Activated T-cell treated with anti-CD3 and anti-CD28 coated beads, Interleukin-2, amount 50 U/mL, for 4 hours (primary cell): ENCODE measurements at regions not wholly inside any gene's neighbourhood (a gene's known extent, or its start where the extent isn't known, plus 50 kb on each side); places are given as distances from the start of the nearest gene placed in this dataset.
"Not testable (repeated sequence)": the region's sequence is repeated elsewhere in the genome, so short reads cannot be mapped to it uniquely, and the experiment has no call there.

ENCODE experiments used
- ATAC-seq, 2 donors: fragments of 200-7000 bp; cut with Tn5 transposase; one replicate each; pipeline ENCODE4 v1.10.0; 2021
- DNase-seq: peaks from one replicate; pipeline ENCODE4 v3.0.0-alpha.2; 2020
- H3K27me3 Mint-ChIP-seq: one replicate; pipeline ENCODE4 v1.8.0; 2021; ENCODE audit warnings: low read depth, mixed read lengths
- H3K36me3 Mint-ChIP-seq: one replicate; pipeline ENCODE4 v1.8.0; 2022; ENCODE audit warnings: mixed read lengths; ENCODE audit not compliant: insufficient read depth
- H3K4me1 Mint-ChIP-seq: one replicate; pipeline ENCODE4 v1.8.0; 2021; ENCODE audit warnings: low read depth, mixed read lengths
- H3K4me3 Mint-ChIP-seq: one replicate; pipeline ENCODE4 v1.8.0; 2021; ENCODE audit warnings: mild to moderate bottlenecking, moderate library complexity, mixed read lengths
- H3K9me3 Mint-ChIP-seq: one replicate; pipeline ENCODE4 v1.8.0; 2021; ENCODE audit warnings: mixed read lengths

DNA sequence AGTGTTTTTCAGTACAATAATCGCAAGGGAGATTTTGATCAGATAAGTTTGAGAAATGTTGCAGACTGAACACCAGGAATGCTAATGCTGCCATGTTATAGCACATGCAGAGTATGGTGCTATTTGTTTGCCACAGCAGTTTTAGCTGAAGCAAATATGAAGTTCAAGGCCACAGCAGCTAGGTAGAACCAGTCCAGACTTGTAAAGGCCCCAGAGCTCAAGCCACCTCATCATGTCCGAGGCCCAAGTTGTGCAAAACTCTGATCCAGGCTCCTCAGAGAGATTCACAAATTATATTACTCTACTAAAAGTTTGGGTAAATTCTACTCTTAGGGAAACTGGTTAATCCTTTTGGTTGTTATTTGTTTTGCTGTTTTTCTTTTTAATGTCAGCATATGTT, 2702.6 kb downstream of the PCDH9 start:
- no peak for ATAC-seq
- Mint-ChIP-seq H3K4me1 (no peaks in the 10 kb centered on the region), H3K9me3 (peaks cover 3% of the 10 kb centered on the region), H3K27me3 (no peaks in the 10 kb centered on the region), H3K36me3 (no peaks in the 10 kb centered on the region), H3K4me3 (no peak overlapping the region)
- DNase-seq: no peak

DNA sequence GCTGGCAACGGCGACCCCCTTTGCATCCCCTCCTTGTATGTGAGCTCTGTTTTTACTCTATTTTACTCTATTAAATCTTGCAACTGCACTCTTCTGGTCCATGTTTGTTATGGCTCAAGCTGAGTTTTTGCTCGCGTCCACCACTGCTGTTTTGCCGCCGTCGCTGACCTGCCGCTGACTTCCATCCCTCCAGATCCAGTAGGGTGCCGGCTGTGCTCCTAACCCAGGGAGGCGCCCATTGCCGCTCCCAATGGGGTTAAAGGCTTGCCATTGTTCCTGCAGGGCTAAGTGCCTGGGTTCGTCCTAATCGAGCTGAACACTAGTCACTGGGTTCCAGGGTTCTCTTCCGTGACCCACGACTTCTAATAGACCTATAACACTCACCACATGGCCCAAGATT, 2704.4 kb downstream of the PCDH9 start:
- Mint-ChIP-seq H3K27me3 (no peaks in the 10 kb centered on the region), H3K4me1 (no peaks in the 10 kb centered on the region), H3K36me3 (no peaks in the 10 kb centered on the region), H3K4me3 (no peak overlapping the region), H3K9me3 (peaks cover 3% of the 10 kb centered on the region)
- no peak for DNase-seq
- no peak for ATAC-seq

- Mint-ChIP-seq H3K4me3 (no peak overlapping the region), H3K9me3 (peaks cover 15% of the 10 kb centered on the region), H3K4me1 (no peaks in the 10 kb centered on the region), H3K27me3 (no peaks in the 10 kb centered on the region), H3K36me3 (no peaks in the 10 kb centered on the region)
- ATAC-seq (no peak), DNase-seq (no peak)
Observed at GRCh38 chr13:64510747-64511146, 2719.4 kb downstream of the PCDH9 start.

DNA sequence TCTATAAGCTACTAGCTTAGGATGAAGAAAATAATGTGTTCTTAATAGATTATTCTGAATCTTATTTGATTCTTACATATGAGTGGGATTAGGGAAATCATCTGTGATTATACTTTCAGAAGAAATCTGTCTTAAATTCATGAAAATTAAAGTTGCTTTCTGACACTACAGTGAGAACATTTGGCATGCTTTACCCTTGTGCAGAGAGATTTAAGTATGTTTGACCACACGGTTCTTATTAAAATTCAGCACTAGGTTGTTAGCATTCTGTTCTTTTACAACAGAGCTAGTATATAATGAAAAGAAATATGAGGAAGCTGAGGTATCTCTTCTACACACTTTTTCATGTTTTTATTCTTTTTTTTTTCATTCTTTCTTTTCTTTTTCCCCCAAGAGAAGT, 2723.9 kb downstream of the PCDH9 start:
- Mint-ChIP-seq H3K27me3 (no peaks in the 10 kb centered on the region), H3K36me3 (no peaks in the 10 kb centered on the region), H3K9me3 (peaks cover 11% of the 10 kb centered on the region), H3K4me3 (no peak overlapping the region), H3K4me1 (no peaks in the 10 kb centered on the region)
- DNase-seq (no peak), ATAC-seq (no peak)

GRCh38 chr13:64505336-64505910, 2724.7 kb downstream of the PCDH9 start:
- ATAC-seq (no peak), DNase-seq (no peak)
- no peaks in the 10 kb centered on the region for H3K4me1 Mint-ChIP-seq
- H3K9me3 Mint-ChIP-seq: peaks cover 11% of the 10 kb centered on the region
- H3K4me3 Mint-ChIP-seq: no peak overlapping the region
- no peaks in the 10 kb centered on the region for H3K36me3 Mint-ChIP-seq
- H3K27me3 Mint-ChIP-seq: no peaks in the 10 kb centered on the region

DNA sequence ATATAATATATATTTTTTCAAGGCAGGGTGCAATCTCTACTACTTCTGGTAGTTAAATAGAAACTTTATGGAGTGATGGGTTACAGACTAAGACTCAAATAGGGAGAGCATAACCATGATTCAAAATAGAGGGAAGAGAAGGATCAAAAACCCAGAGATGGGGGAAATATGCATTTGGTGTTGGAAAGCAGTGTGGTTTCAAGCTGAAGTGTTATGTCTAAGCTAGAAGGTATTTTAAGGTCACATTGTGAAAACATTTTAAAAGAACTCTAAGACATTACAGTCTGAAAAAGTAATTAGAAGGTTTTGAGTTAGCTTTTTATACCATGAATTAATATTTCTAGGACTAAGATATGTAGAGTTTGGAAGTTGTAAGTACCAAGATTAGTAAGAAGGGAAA, 2741.4 kb downstream of the PCDH9 start:
- ATAC-seq (no peak), DNase-seq (no peak)
- Mint-ChIP-seq H3K4me1 (no peaks in the 10 kb centered on the region), H3K9me3 (peaks cover 8% of the 10 kb centered on the region), H3K27me3 (no peaks in the 10 kb centered on the region), H3K4me3 (no peak overlapping the region), H3K36me3 (no peaks in the 10 kb centered on the region)

- Mint-ChIP-seq H3K36me3 (no peaks in the 10 kb centered on the region), H3K4me3 (no peak overlapping the region), H3K27me3 (no peaks in the 10 kb centered on the region), H3K4me1 (no peaks in the 10 kb centered on the region), H3K9me3 (peaks cover 9% of the 10 kb centered on the region)
- no peak for DNase-seq
- no peak for ATAC-seq
Observed at GRCh38 chr13:64482373-64482772, 2747.8 kb downstream of the PCDH9 start.

- Mint-ChIP-seq H3K36me3 (no peaks in the 10 kb centered on the region), H3K4me3 (no peak overlapping the region), H3K9me3 (peaks cover 13% of the 10 kb centered on the region), H3K27me3 (no peaks in the 10 kb centered on the region), H3K4me1 (no peaks in the 10 kb centered on the region)
- DNase-seq (no peak), ATAC-seq (no peak)
Observed at GRCh38 chr13:64480672-64481071, 2749.5 kb downstream of the PCDH9 start.

DNA sequence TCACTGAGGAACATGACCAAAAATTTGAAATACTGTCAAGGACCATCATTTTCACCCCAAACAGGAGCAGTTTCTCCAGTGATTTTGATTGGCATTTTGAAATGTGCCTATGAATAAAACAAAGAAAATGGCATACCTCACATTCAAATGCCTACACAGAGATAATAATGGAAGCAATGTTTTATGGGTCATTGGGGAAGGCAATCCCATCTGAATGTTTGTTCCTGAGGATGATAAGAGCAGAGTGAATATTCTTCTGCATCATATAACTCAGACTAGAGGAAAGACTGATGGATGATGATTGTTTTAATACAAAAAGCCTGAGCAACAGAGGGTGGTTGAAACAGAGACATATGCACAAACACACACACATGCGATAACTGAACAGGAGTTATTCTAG, 2749.9 kb downstream of the PCDH9 start:
- H3K4me3 Mint-ChIP-seq: no peak overlapping the region
- H3K27me3 Mint-ChIP-seq: no peaks in the 10 kb centered on the region
- H3K4me1 Mint-ChIP-seq: no peaks in the 10 kb centered on the region
- no peak for ATAC-seq
- no peaks in the 10 kb centered on the region for H3K36me3 Mint-ChIP-seq
- H3K9me3 Mint-ChIP-seq: peaks cover 13% of the 10 kb centered on the region
- no peak for DNase-seq

GRCh38 chr13:64477146-64477545, 2753.0 kb downstream of the PCDH9 start:
- no peak for ATAC-seq
- peaks cover 13% of the 10 kb centered on the region for H3K9me3 Mint-ChIP-seq
- DNase-seq: no peak
- H3K36me3 Mint-ChIP-seq: no peaks in the 10 kb centered on the region
- H3K4me1 Mint-ChIP-seq: no peaks in the 10 kb centered on the region
- H3K4me3 Mint-ChIP-seq: no peak overlapping the region
- H3K27me3 Mint-ChIP-seq: no peaks in the 10 kb centered on the region

DNA sequence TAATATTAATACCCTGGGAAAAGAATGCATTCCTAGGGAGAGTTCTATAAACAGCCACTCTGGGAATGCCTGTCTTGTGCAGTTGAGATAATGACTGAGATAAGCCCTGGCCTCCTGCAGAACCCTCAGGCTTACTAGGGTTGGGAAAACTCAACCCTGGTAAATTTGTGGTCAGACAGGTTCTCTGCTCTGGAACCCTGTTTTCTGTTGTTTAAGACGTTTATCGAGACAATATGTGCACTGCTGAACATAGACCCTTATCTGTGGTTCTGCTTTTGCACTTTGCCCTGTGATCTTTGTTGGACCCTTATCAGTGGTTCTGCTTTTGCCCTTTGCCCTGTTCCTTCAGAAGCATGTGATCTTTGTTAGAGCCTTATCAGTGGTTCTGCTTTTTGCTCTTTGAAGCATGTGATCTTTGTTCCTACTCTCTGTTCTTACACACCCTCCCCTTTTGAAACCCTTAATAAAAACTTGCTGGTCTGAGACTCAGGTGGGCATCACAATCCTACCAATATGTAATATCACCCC, 2754.0 kb downstream of the PCDH9 start:
- H3K4me1 Mint-ChIP-seq, ATAC-seq, H3K36me3 Mint-ChIP-seq, H3K4me3 Mint-ChIP-seq, DNase-seq, H3K27me3 Mint-ChIP-seq, H3K9me3 Mint-ChIP-seq: not testable (repeated sequence)

DNA sequence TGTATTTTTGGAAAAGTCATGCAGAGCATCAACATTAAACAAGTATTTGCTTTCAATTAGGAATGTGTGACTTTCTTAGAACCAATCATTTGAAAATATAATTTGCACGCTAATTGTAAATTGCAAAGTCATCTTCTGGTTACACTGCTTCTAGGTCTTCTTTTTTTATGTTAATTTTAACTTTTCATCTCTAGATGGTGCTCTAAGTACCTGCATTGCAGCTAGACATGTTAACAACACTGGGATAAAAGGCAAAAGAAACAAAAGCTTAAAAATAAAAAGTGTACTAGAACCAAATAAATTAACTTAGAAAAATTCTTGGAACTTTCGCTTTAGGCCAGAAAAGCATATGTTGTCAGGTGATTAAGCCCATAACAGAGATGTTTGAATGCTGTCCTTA, 2758.2 kb downstream of the PCDH9 start:
- Mint-ChIP-seq H3K4me1 (no peaks in the 10 kb centered on the region), H3K36me3 (no peaks in the 10 kb centered on the region), H3K27me3 (no peaks in the 10 kb centered on the region), H3K9me3 (peaks cover 4% of the 10 kb centered on the region), H3K4me3 (no peak overlapping the region)
- DNase-seq: no peak
- ATAC-seq: no peak

DNA sequence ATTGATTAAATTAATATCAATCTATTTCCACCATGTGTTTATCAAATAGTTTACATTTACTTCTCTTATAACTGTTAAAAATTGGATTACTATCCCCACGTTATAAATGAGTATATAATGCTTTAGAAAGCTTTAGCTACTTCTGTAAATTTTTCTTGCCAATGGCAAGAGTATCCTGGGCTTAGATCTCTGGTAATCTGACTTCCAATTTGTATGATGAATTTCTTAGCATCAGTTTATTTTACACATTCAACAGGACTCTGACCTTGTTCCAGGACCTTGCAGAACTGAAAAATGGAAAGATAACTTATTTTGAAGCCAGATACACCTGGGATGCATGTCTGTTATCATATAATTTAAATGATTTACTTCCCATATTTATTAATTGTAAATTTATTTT, 2759.4 kb downstream of the PCDH9 start:
- DNase-seq: no peak
- no peak overlapping the region for H3K4me3 Mint-ChIP-seq
- no peaks in the 10 kb centered on the region for H3K27me3 Mint-ChIP-seq
- no peaks in the 10 kb centered on the region for H3K9me3 Mint-ChIP-seq
- no peaks in the 10 kb centered on the region for H3K4me1 Mint-ChIP-seq
- ATAC-seq: no peak
- H3K36me3 Mint-ChIP-seq: no peaks in the 10 kb centered on the region

DNA sequence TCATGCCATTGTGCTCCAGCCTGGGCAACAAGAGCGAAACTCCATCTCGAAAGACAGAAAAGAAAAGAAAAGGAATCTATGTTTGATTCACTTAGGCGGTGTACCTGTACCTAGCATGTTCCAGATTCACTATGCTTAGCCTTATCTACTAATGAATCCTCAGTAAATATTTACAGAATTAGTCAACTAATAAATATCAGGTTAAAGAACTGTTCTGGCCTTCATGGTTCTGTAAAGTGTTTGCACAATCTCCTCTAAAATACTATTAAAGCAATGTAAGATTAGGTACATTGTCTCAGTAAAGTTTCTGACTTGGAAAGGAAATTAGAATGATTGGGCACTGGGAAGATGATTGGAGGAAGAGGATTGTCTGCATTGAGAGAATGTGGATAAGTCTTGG, 2770.4 kb downstream of the PCDH9 start:
- ATAC-seq (no peak), DNase-seq (no peak)
- Mint-ChIP-seq H3K36me3 (no peaks in the 10 kb centered on the region), H3K4me1 (no peaks in the 10 kb centered on the region), H3K4me3 (no peak overlapping the region), H3K9me3 (peaks cover 11% of the 10 kb centered on the region), H3K27me3 (no peaks in the 10 kb centered on the region)

DNA sequence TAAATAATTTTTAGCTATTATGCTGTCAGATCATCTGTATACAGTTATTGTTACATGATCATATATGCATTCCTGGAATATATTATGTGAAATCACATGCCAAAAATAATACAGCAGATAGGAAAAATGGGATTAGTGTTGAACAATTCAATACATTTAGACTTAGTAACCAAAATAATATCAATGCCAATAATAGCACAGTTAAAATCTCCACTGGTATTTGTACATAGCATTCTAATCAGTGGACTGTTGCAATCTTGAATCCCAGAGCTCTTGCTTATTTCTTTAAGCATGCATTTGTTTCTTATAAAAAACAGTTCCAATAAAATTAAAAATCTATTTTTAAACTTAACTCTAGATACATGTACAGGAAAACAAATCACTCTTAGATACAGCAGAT, 2772.2 kb downstream of the PCDH9 start:
- Mint-ChIP-seq H3K27me3 (no peaks in the 10 kb centered on the region), H3K4me3 (no peak overlapping the region), H3K4me1 (no peaks in the 10 kb centered on the region), H3K9me3 (peaks cover 15% of the 10 kb centered on the region), H3K36me3 (no peaks in the 10 kb centered on the region)
- DNase-seq (no peak), ATAC-seq (no peak)

- H3K4me1 Mint-ChIP-seq: no peaks in the 10 kb centered on the region
- peaks cover 8% of the 10 kb centered on the region for H3K9me3 Mint-ChIP-seq
- H3K36me3 Mint-ChIP-seq: no peaks in the 10 kb centered on the region
- ATAC-seq: no peak
- DNase-seq: no peak
- H3K27me3 Mint-ChIP-seq: no peaks in the 10 kb centered on the region
- no peak overlapping the region for H3K4me3 Mint-ChIP-seq
Observed at GRCh38 chr13:64455124-64455523, 2775.0 kb downstream of the PCDH9 start.
